Myocyte (in vitro differentiated cells): ENCODE measurements at regions not wholly inside any gene's neighbourhood (a gene's known extent, or its start where the extent isn't known, plus 50 kb on each side); places are given as distances from the start of the nearest gene placed in this dataset.
"Not testable (repeated sequence)": the region's sequence is repeated elsewhere in the genome, so short reads cannot be mapped to it uniquely, and the experiment has no call there.

ENCODE experiments used
- DNase-seq: peaks from one replicate; pipeline ENCODE4 v3.0.0-alpha.2; 2012; ENCODE audit warnings: low read depth

- DNase-seq, result not testable (repeated sequence)
These were observed 240.3 kb downstream of the CWH43 start for GRCh38 chr4:49226216-49226866.

- not testable (repeated sequence) for DNase-seq
These were observed 241.9 kb downstream of the CWH43 start for GRCh38 chr4:49227941-49228340.

- not testable (repeated sequence) for DNase-seq
These were observed 243.2 kb downstream of the CWH43 start for GRCh38 chr4:49229243-49229642.

- not testable (repeated sequence) for DNase-seq
These were observed 243.6 kb downstream of the CWH43 start for GRCh38 chr4:49229713-49230112.

- not testable (repeated sequence) for DNase-seq
These were observed 247.3 kb downstream of the CWH43 start for GRCh38 chr4:49233346-49233745.

- DNase-seq, result not testable (repeated sequence)
These were observed 247.7 kb downstream of the CWH43 start for GRCh38 chr4:49233749-49234148.

GRCh38 chr4:49234382-49234781, 248.3 kb downstream of the CWH43 start:
- not testable (repeated sequence) for DNase-seq

GRCh38 chr4:49235413-49236160, 249.5 kb downstream of the CWH43 start:
- not testable (repeated sequence) for DNase-seq

GRCh38 chr4:49236474-49236873, 250.4 kb downstream of the CWH43 start:
- not testable (repeated sequence) for DNase-seq

- not testable (repeated sequence) for DNase-seq
These were observed 255.2 kb downstream of the CWH43 start for GRCh38 chr4:49241295-49241694.

GRCh38 chr4:49262786-49263185, 276.7 kb downstream of the CWH43 start:
- not testable (repeated sequence) for DNase-seq

GRCh38 chr4:49270435-49270834, 284.4 kb downstream of the CWH43 start:
- DNase-seq, result not testable (repeated sequence)

- DNase-seq, result not testable (repeated sequence)
These were observed 284.8 kb downstream of the CWH43 start for GRCh38 chr4:49270912-49271311.

GRCh38 chr4:49285905-49286304, 299.8 kb downstream of the CWH43 start:
- not testable (repeated sequence) for DNase-seq

- not testable (repeated sequence) for DNase-seq
These were observed 301.1 kb downstream of the CWH43 start for GRCh38 chr4:49286926-49287745.

- DNase-seq, result not testable (repeated sequence)
These were observed 301.8 kb downstream of the CWH43 start for GRCh38 chr4:49287893-49288292.

GRCh38 chr4:49288796-49289195, 302.7 kb downstream of the CWH43 start:
- not testable (repeated sequence) for DNase-seq

GRCh38 chr4:49314815-49315214, 328.7 kb downstream of the CWH43 start:
- not testable (repeated sequence) for DNase-seq

- DNase-seq, result not testable (repeated sequence)
These were observed 334.8 kb downstream of the CWH43 start for GRCh38 chr4:49320725-49321410.

GRCh38 chr4:49321511-49322300, 335.6 kb downstream of the CWH43 start:
- DNase-seq, result not testable (repeated sequence)
